Neutrophil (primary cell): ENCODE measurements at regions not wholly inside any gene's neighbourhood (a gene's known extent, or its start where the extent isn't known, plus 50 kb on each side); places are given as distances from the start of the nearest gene placed in this dataset.

Experiments used
- H3K27ac ChIP-seq: fragments of 200-600 bp; sonication (generic); 2 replicates; pipeline ENCODE4 v1.5.1; 2016; ENCODE audit warnings: mild to moderate bottlenecking, moderate library complexity
- H3K27me3 ChIP-seq: fragments of 200-600 bp; sonication (generic); 2 replicates; pipeline ENCODE4 v1.6.0; 2016; ENCODE audit warnings: mild to moderate bottlenecking
- H3K36me3 ChIP-seq: fragments of 200-600 bp; sonication (generic); 2 replicates; pipeline ENCODE4 v1.5.1; 2017
- H3K4me1 ChIP-seq, 2 experiments: fragments of 200-600 bp in 1 of 2; sonication (generic) in 1 of 2; 1 replicate in 1 of 2; 2 replicates in 1 of 2; pipeline versions ENCODE4 v1.5.1 to v1.6.1; 2013 to 2016; ENCODE audit warnings: low read depth in 1 of 2, low read length in 1 of 2, mild to moderate bottlenecking in 1 of 2, moderate library complexity in 1 of 2; ENCODE audit not compliant: control insufficient read depth in 1 of 2, insufficient read depth in 1 of 2
- H3K4me3 ChIP-seq, 2 experiments: fragments of 200-600 bp in 1 of 2; sonication (generic) in 1 of 2; 1 replicate in 1 of 2; 2 replicates in 1 of 2; pipeline ENCODE4 v1.5.1; 2013 to 2016; ENCODE audit warnings: low read depth in 1 of 2, low read length in 1 of 2, mild to moderate bottlenecking in 1 of 2, moderate library complexity in 1 of 2
- H3K9me3 ChIP-seq: fragments of 200-600 bp; sonication (generic); 2 replicates; pipeline ENCODE4 v1.5.1; 2016
- CTCF ChIP-seq: fragments of 200-600 bp; sonication (generic); IDR thresholded peaks from 2 replicates; pipeline ENCODE4 v1.5.1; 2016; ENCODE audit warnings: antibody characterized with exemption

- Histone ChIP-seq H3K9me3 (no peaks in the 10 kb centered on the region), H3K27ac (no peak overlapping the region), H3K36me3 (no peaks in the 10 kb centered on the region), H3K4me1 (no peaks in the 10 kb centered on the region), H3K4me3 (no peak overlapping the region), H3K27me3 (peaks cover 3% of the 10 kb centered on the region)
- no peak for TF ChIP-seq CTCF
Measured at GRCh38 chr5:66255714-66256113, 111.6 kb downstream of the SREK1 start.

DNA sequence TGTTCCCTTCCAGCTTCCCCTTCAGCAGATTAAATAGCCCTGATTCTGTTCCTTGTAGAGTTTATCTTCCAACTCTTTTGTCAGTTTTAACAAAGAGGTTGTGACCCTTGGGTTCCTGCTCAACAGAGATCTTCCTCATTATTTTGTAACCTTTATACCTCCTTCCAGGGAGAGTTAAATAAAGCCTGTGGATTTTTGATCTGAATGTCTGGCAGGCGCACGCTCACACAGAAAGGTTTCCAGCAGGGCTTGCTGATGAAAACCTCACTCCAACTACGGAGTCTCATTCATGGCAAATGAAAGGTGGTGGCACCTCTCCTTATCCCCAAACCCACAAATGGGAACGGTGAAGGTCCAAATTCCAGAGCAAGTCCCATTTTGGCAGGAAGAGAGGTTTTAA lies 129.0 kb downstream of the SREK1 start:
- Histone ChIP-seq H3K4me1 (no peaks in the 10 kb centered on the region), H3K36me3 (no peaks in the 10 kb centered on the region), H3K9me3 (no peaks in the 10 kb centered on the region)

DNA sequence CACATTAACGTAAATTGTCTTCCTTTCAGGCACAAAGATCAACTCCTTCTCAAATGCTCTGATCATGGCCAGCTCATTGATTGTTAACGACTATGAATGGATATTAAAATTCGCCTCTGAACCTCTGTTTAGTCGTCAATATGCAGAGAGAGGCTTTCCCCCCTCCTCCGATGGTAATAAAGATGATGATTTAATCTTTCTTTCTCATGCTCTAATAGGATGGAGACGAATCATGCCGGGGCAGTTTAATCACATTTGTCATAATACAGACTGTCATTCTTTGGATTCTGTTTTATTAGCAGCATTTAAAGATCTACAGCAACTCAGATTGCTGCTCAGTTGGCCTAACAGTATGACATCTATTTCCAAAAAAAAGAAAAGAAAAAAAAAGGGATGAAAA lies 132.9 kb downstream of the SREK1 start:
- Histone ChIP-seq H3K27ac (no peak overlapping the region), H3K27me3 (no peaks in the 10 kb centered on the region), H3K9me3 (no peaks in the 10 kb centered on the region), H3K4me1 (no peaks in the 10 kb centered on the region), H3K36me3 (no peaks in the 10 kb centered on the region), H3K4me3 (no peak overlapping the region)
- TF ChIP-seq CTCF: no peak

More for the DNA sequence above, 129.0 kb downstream of the SREK1 start:
- H3K4me3 ChIP-seq: no peak overlapping the region
- H3K27ac ChIP-seq: no peak overlapping the region
- H3K27me3 ChIP-seq: no peaks in the 10 kb centered on the region
- no peak for TF ChIP-seq CTCF

- H3K27me3 ChIP-seq: no peaks in the 10 kb centered on the region
- H3K9me3 ChIP-seq: no peaks in the 10 kb centered on the region
- no peak overlapping the region for H3K4me3 ChIP-seq
- no peak overlapping the region for H3K27ac ChIP-seq
- H3K36me3 ChIP-seq: no peaks in the 10 kb centered on the region
- H3K4me1 ChIP-seq: no peaks in the 10 kb centered on the region
- TF ChIP-seq CTCF: no peak
Measured at GRCh38 chr5:66277981-66278380, 133.9 kb downstream of the SREK1 start.

DNA sequence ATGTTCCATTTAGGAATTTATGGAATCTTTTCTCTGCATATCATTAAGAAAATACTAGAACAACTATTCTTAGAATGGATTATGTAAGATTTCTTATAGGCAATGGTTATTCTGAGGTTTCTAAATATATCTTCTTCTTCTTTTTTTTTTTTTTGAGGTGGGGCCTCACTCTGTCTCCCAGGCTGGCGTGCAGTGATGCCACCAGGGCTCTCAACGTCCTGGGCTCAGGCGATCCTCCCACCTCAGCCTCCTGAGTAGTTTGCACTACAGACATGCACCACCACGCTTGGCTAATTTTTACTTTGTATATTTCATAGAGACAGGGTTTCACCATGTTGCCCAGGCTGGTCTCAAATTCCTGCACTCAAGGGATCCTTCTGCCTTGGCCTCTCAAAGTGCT lies 137.2 kb downstream of the SREK1 start:
- Histone ChIP-seq H3K4me3 (no peak overlapping the region), H3K27me3 (no peaks in the 10 kb centered on the region), H3K4me1 (no peaks in the 10 kb centered on the region), H3K9me3 (no peaks in the 10 kb centered on the region), H3K36me3 (no peaks in the 10 kb centered on the region), H3K27ac (no peak overlapping the region)
- no peak for TF ChIP-seq CTCF
